ENCODE measurements at regions not wholly inside any gene's neighbourhood (a gene's known extent, or its start where the extent isn't known, plus 50 kb on each side); places are given as distances from the start of the nearest gene placed in this dataset.
"Not testable (repeated sequence)": the region's sequence is repeated elsewhere in the genome, so short reads cannot be mapped to it uniquely, and the experiment has no call there.

DNA sequence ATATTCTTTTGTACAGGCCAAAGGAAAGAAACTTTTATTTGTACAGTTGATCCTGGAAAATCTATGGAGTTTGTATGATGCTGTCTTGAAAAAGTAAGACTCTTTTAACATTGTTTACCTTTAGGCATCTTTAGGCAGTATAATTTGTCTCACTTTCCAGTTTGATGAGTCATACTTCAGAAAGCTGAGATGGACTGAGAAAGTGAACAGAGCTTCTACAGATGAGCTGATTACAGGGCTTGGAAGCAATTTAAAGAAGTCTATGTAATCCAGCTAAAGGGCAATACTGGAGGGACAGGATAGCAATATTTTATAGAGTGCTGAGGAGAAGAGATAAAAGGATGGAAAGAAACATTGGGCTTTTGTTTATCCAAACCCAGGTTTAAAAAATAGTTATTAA, 123.5 kb upstream of the GOLGA6L4 start:
- TF ChIP-seq, protein P1, sequence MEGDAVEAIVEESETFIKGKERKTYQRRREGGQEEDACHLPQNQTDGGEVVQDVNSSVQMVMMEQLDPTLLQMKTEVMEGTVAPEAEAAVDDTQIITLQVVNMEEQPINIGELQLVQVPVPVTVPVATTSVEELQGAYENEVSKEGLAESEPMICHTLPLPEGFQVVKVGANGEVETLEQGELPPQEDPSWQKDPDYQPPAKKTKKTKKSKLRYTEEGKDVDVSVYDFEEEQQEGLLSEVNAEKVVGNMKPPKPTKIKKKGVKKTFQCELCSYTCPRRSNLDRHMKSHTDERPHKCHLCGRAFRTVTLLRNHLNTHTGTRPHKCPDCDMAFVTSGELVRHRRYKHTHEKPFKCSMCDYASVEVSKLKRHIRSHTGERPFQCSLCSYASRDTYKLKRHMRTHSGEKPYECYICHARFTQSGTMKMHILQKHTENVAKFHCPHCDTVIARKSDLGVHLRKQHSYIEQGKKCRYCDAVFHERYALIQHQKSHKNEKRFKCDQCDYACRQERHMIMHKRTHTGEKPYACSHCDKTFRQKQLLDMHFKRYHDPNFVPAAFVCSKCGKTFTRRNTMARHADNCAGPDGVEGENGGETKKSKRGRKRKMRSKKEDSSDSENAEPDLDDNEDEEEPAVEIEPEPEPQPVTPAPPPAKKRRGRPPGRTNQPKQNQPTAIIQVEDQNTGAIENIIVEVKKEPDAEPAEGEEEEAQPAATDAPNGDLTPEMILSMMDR (conservative IDR thresholded peaks at IDR 0.05; ENCODE audit: low read depth, low read length), result no peak
- no peak overlapping the region for H3K4me3 ChIP-seq (ENCODE audit: low read depth, low read length)
- DNase-seq (ENCODE audit: low read depth), result no peak

DNA sequence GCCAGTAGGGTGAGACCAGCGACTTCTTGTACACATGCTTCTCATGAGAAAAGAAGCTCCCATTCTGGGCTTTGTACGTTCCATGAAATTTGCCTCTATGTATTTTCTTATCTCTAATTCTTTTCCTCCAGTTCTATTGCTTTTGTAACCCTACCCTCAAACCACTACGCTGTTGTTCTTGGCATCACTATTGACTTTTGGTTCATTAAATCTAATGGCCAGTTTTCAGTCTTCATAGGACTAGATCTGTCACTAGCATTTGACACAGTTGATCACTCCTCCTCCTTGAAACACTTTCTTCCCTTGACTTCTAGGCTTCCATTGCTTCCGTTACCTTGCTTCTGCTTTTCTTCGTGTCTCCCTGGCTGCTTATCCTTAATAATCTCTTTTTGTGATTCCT, 121.7 kb upstream of the GOLGA6L4 start:
- H3K4me3 ChIP-seq (ENCODE audit: low read depth, low read length), result no peak overlapping the region
- TF ChIP-seq, protein P1 (conservative IDR thresholded peaks at IDR 0.05; ENCODE audit: low read depth, low read length), result no peak
- no peak for DNase-seq (ENCODE audit: low read depth)

DNA sequence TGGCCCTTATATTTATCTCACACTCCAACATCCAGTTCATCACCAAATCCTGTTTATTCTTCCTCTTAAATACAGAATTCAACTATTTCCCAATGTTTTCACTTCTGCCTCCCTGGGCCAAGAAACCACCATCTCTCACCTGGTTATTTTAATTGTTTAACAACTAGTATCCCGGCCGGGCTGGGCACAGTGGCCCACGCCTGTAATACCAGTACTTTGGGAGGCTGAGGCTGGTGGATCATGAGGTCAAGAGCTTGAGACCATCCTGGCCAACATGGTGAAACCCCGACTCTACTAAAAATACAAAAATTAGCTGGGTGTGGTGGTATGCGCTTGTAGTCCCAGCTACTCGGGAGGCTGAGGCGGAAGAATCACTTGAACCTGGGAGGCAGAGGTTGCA, 120.9 kb upstream of the GOLGA6L4 start:
- not testable (repeated sequence) for H3K4me3 ChIP-seq (ENCODE audit: low read depth, low read length); DNase-seq (ENCODE audit: low read depth)

DNA sequence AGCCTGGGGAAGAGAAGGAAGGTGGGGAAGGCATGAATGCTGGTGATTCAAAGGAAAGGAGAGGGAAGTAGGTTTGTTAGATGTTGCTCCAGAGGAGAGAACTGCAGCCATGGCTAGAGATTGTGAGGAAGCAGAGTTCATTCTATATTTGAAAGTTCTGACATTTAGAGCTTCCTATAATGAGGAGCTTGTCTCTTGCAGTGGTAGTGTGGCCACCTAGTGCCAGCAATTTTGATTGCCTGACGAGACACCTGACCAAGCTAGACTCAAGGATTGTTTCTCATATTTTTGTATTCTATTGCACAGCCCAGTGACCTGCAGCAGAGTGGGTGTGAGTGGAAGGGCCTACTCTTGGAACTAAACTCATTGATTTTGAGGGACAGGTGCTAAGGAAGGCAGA, 116.2 kb upstream of the GOLGA6L4 start:
- DNase-seq (ENCODE audit: low read depth); H3K4me3 ChIP-seq (ENCODE audit: low read depth, low read length): not testable (repeated sequence)
- TF ChIP-seq, protein P1 (conservative IDR thresholded peaks at IDR 0.05; ENCODE audit: low read depth, low read length), result peak; percentile 34

DNA sequence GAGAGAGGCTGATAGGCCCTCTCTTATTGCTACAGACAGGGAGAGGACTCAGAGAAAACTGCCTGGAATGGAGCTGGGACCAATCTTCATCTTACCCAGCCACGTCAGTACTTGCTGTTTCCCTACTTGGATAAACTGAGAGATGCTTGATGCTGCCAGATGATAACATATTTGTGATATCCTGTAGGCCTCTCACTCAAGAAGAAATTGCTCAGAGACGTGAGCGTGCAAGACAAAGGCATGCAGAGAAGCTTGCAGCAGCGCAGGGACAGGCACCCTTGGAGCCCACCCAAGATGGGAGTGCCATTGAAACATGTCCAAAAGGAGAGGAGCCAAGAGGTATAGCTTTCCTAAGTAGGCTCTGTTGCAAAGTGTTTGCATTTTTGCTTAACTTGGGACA, 114.7 kb upstream of the GOLGA6L4 start:
- DNase-seq (ENCODE audit: low read depth), result not testable (repeated sequence)

DNA sequence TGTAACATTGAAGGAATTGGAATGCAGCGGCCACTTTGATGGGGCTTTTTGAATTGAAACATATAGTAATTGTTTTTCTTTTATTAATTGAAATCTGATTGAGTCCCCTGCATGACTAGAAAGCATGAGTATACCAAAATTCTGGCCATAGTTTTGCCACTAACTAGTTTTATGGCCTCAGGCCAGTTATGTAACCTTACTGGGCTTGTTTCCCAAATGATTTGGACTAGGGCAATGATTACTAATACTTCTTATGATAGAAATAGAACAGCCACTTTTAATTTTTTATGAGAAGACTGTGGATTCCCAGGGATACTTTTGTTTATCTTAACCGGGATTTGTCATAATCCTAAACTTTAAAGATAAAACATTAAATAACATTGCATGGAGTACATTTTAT, 106.9 kb upstream of the GOLGA6L4 start:
- not testable (repeated sequence) for DNase-seq (ENCODE audit: low read depth); H3K4me3 ChIP-seq (ENCODE audit: low read depth, low read length)

More for the DNA sequence above, 114.7 kb upstream of the GOLGA6L4 start:
- not testable (repeated sequence) for H3K4me3 ChIP-seq (ENCODE audit: low read depth, low read length)

DNA sequence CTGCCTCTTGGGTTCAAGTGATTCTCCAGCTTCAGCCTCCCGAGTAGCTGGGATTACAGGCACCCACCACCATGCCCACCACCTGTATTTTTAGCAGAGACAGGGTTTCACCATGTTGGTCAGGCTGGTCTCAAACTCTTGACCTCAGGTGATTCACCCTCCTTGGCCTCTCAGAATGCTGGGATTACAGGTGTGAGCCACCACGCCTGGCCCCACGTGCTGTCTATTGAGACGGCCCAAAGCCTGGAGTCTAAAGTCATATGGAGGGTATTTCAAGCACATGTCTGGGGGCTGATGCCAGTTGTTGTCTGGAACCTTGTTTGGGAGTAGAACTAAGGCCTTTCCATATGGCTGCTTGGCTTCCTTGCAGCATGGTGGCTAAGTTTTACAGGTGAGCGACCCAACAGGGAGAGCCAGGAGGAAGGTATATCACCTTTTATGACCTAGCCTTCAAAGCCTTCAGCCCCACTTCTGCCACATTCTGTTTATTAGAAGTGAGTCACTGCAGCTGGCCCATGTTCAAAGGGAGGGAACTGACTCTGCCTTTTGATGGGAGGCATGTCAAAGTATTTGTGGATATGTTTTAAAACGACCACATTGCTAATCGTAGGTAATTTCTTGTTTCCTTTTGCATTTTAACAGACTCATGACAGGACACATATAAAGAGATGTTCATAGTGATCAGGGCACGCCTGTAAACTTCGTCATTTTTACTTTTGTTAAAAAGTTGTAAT, 105.3 kb upstream of the GOLGA6L4 start:
- not testable (repeated sequence) for DNase-seq (ENCODE audit: low read depth)

DNA sequence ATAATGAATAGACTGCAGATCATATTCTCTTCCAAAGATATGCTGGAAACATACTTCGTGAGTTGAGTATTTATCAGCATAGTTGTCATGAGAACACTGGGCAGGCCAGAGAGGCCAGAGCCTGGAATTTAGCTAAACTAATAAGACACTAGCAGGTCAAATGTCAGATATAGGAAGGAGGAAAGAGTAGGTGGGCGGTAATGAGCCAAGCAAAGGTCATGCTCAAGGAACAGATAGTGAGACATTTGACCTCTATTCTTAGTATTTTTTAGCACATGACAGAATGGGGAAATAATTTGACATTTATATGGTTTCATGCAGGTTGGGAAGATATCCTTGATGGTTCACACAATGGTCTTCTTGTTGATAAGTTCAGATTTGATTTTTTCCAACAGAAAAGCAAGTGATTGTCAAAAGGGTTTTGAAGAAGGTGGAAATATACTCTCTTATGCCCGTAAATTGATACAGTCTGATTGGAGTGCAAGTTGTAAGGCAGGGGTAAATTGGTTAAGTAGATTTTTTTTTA, 99.6 kb upstream of the GOLGA6L4 start:
- DNase-seq (ENCODE audit: low read depth); H3K4me3 ChIP-seq (ENCODE audit: low read depth, low read length): not testable (repeated sequence)

More for the DNA sequence above, 105.3 kb upstream of the GOLGA6L4 start:
- H3K4me3 ChIP-seq (ENCODE audit: low read depth, low read length), result not testable (repeated sequence)

DNA sequence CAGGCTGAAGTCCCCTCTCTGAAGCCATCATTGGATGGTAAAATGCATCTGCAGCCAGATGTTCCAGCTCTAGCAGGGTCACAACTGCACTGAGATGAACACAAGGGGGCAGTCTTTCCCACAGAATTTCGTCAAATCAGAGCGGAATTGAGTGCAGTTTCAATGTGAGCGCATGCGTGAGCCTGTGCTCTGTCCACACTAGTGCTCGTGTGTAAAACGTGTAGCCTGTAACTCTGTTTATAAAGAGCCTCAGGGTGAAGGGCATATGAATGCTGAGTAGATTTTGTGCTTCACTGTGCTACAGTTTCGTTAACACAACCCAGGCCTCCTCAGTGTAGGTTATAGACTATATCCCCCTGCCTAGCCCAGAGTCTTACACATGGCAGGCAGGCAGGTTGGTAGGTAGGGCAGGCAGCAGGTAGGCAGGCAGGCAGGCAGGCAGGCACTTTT, 92.7 kb upstream of the GOLGA6L4 start:
- peak overlapping the region; percentile 17 for H3K4me3 ChIP-seq (ENCODE audit: low read depth, low read length)
- TF ChIP-seq, protein P1 (conservative IDR thresholded peaks at IDR 0.05; ENCODE audit: low read depth, low read length), result peak; percentile 86
- peak; percentile 30 for DNase-seq (ENCODE audit: low read depth)

Data from epithelial cell of proximal tubule (primary cell).